GM23338 (cell line): ENCODE measurements at regions not wholly inside any gene's neighbourhood (a gene's known extent, or its start where the extent isn't known, plus 50 kb on each side); places are given as distances from the start of the nearest gene placed in this dataset.

Experiments used
- ATAC-seq: fragments of 200-7000 bp; cut with Tn5 transposase; 3 replicates; pipeline ENCODE4 v1.9.1; 2020
- DNase-seq: peaks from one replicate; pipeline ENCODE4 v3.0.0-alpha.2; 2015; ENCODE audit warnings: low spot score
- H2AFZ ChIP-seq: fragments of 200-600 bp; sonication (generic); 2 replicates; pipeline ENCODE4 v1.8.0; 2016; ENCODE audit warnings: antibody characterized with exemption, mild to moderate bottlenecking, moderate library complexity
- H3F3A ChIP-seq: fragments of 200-600 bp; sonication (generic); replicated peaks from 2 replicates; pipeline ENCODE4 v1.8.0; 2017; ENCODE audit warnings: antibody characterized with exemption, mixed run types, low read depth
- H3K27ac ChIP-seq: fragments of 200-600 bp; sonication (generic); 2 replicates; pipeline ENCODE4 v1.6.1; 2016; ENCODE audit warnings: low read depth
- H3K27me3 ChIP-seq: fragments of 200-600 bp; sonication (generic); 2 replicates; pipeline ENCODE4 v1.8.0; 2016; ENCODE audit warnings: mild to moderate bottlenecking, mixed run types, moderate library complexity; ENCODE audit not compliant: insufficient read depth
- H3K36me3 ChIP-seq: fragments of 200-600 bp; sonication (generic); 2 replicates; pipeline ENCODE4 v1.8.0; 2016; ENCODE audit warnings: mild to moderate bottlenecking; ENCODE audit not compliant: insufficient read depth
- H3K4me1 ChIP-seq: fragments of 200-600 bp; sonication (generic); 2 replicates; pipeline ENCODE4 v1.8.0; 2016; ENCODE audit warnings: mild to moderate bottlenecking, moderate library complexity; ENCODE audit not compliant: insufficient read depth
- H3K4me2 ChIP-seq: fragments of 200-600 bp; sonication (generic); 2 replicates; pipeline ENCODE4 v1.7.1; 2017; ENCODE audit warnings: mixed run types
- H3K4me3 ChIP-seq: fragments of 200-600 bp; sonication (generic); 2 replicates; pipeline ENCODE4 v1.6.1; 2016; ENCODE audit warnings: mixed run types
- H3K79me2 ChIP-seq: fragments of 200-600 bp; sonication (generic); replicated peaks from 2 replicates; pipeline ENCODE4 v1.8.0; 2017; ENCODE audit warnings: mild to moderate bottlenecking; ENCODE audit not compliant: insufficient read depth
- H3K9me2 ChIP-seq: fragments of 200-600 bp; sonication (generic); 2 replicates; pipeline ENCODE4 v1.8.0; 2017; ENCODE audit not compliant: insufficient read depth
- H4K20me1 ChIP-seq: fragments of 200-600 bp; sonication (generic); replicated peaks from 2 replicates; pipeline ENCODE4 v1.8.0; 2017; ENCODE audit warnings: mild to moderate bottlenecking; ENCODE audit not compliant: insufficient read depth
- H3K27ac Mint-ChIP-seq: 2 replicates; pipeline ENCODE4 v1.8.0; 2020; ENCODE audit warnings: inconsistent platforms, mild to moderate bottlenecking, moderate library complexity, mixed read lengths
- H3K27me3 Mint-ChIP-seq: 3 replicates; pipeline ENCODE4 v1.8.0; 2022; ENCODE audit warnings: low read depth, mild to moderate bottlenecking, moderate library complexity, mixed read lengths, inconsistent platforms; ENCODE audit not compliant: insufficient read depth, poor library complexity
- H3K36me3 Mint-ChIP-seq: 3 replicates; pipeline ENCODE4 v1.8.0; 2021; ENCODE audit warnings: low read depth, mild to moderate bottlenecking, inconsistent platforms, moderate library complexity, mixed read lengths
- H3K4me1 Mint-ChIP-seq: 3 replicates; pipeline ENCODE4 v1.8.0; 2020; ENCODE audit warnings: mild to moderate bottlenecking, inconsistent platforms, mixed read lengths
- H3K4me3 Mint-ChIP-seq: 3 replicates; pipeline ENCODE4 v1.8.0; 2021; ENCODE audit warnings: moderate library complexity, mild to moderate bottlenecking, inconsistent platforms, mixed read lengths
- H3K9me3 Mint-ChIP-seq: 3 replicates; pipeline ENCODE4 v1.8.0; 2020; ENCODE audit warnings: moderate library complexity, mild to moderate bottlenecking, inconsistent platforms, mixed read lengths
- CREB1 ChIP-seq: fragments of 250-450 bp; sonication (Bioruptor Pico); IDR thresholded peaks from 2 replicates; pipeline ENCODE4 v1.5.0; 2020; ENCODE audit warnings: low read depth, mild to moderate bottlenecking, moderate library complexity
- ETS1 ChIP-seq: IDR thresholded peaks from 2 replicates; pipeline ENCODE4 v1.6.1; 2016; ENCODE audit warnings: antibody characterized with exemption
- EZH2 ChIP-seq: fragments of 200-600 bp; sonication (generic); IDR thresholded peaks from one replicate; pipeline ENCODE4 v1.8.0; 2017; ENCODE audit warnings: antibody characterized with exemption, mild to moderate bottlenecking, low read depth; ENCODE audit not compliant: unreplicated experiment
- NANOG ChIP-seq: IDR thresholded peaks from 2 replicates; pipeline ENCODE4 v1.6.1; 2016; ENCODE audit warnings: antibody characterized with exemption, borderline replicate concordance
- ZNF114 ChIP-seq: fragments of 250-450 bp; sonication (Bioruptor Pico); IDR thresholded peaks from 2 replicates; pipeline ENCODE4 v1.5.0; 2020; ENCODE audit warnings: mild to moderate bottlenecking, moderate library complexity
- ZNF462 ChIP-seq: fragments of 250-450 bp; sonication (Bioruptor Pico); IDR thresholded peaks from 2 replicates; pipeline ENCODE4 v1.5.0; 2020; ENCODE audit warnings: mild to moderate bottlenecking, moderate library complexity

GRCh38 chr18:68428661-68429060 is 286.2 kb downstream of the TMX3 start (continued):
- no peak for TF ChIP-seq ZNF462 (CRISPR knock-in tag)
- no peak for TF ChIP-seq CREB1 (CRISPR knock-in tag)
- TF ChIP-seq EZH2, result no peak
- no peak for TF ChIP-seq ZNF114
- TF ChIP-seq NANOG, result no peak

- H3K27me3 Mint-ChIP-seq, result no peaks in the 10 kb centered on the region
- Histone ChIP-seq H3K4me2 (no peak overlapping the region), H3K4me3 (no peak overlapping the region), H3K27ac (no peak overlapping the region), H3K4me1 (no peaks in the 10 kb centered on the region), H3K36me3 (no peaks in the 10 kb centered on the region), H3F3A (no peaks in the 10 kb centered on the region), H3K9me2 (no peaks in the 10 kb centered on the region), H2AFZ (no peak overlapping the region), H3K27me3 (no peaks in the 10 kb centered on the region), H4K20me1 (no peaks in the 10 kb centered on the region), H3K79me2 (no peaks in the 10 kb centered on the region)
- no peak overlapping the region for H3K4me3 Mint-ChIP-seq
- no peak for ATAC-seq
- no peak for DNase-seq
- H3K27ac Mint-ChIP-seq, result no peak overlapping the region
- H3K9me3 Mint-ChIP-seq, result no peaks in the 10 kb centered on the region
- no peaks in the 10 kb centered on the region for H3K4me1 Mint-ChIP-seq
- H3K36me3 Mint-ChIP-seq, result no peaks in the 10 kb centered on the region
- TF ChIP-seq ETS1 (no peak), ZNF462 (CRISPR knock-in tag) (no peak), ZNF114 (no peak), EZH2 (no peak)
Observed at GRCh38 chr18:68427951-68428401, 286.9 kb downstream of the TMX3 start.
